Cortex of kidney (tissue), 1 donor: ENCODE measurements at regions not wholly inside any gene's neighbourhood (a gene's known extent, or its start where the extent isn't known, plus 50 kb on each side); places are given as distances from the start of the nearest gene placed in this dataset.
"Not testable (repeated sequence)": the region's sequence is repeated elsewhere in the genome, so short reads cannot be mapped to it uniquely, and the experiment has no call there.

Experiments
- DNase-seq: peaks from one replicate; lab custom pipeline; 2025; lab: John Stamatoyannopoulos, UW

GRCh38 chrX:138930583-138930945 lies 219.0 kb upstream of the FGF13 start:
- no peak for DNase-seq

- no peak for DNase-seq
These were observed 218.5 kb upstream of the FGF13 start for GRCh38 chrX:138929926-138930582.

- DNase-seq = no peak
These were observed 217.4 kb upstream of the FGF13 start for GRCh38 chrX:138928737-138929459.

- DNase-seq = no peak
These were observed 213.8 kb upstream of the FGF13 start for GRCh38 chrX:138925330-138925729.

GRCh38 chrX:138923805-138924204 lies 212.3 kb upstream of the FGF13 start:
- no peak for DNase-seq

GRCh38 chrX:138921031-138921430 lies 209.5 kb upstream of the FGF13 start:
- no peak for DNase-seq

GRCh38 chrX:138917781-138918180 lies 206.3 kb upstream of the FGF13 start:
- DNase-seq = no peak

GRCh38 chrX:138914767-138915166 lies 203.2 kb upstream of the FGF13 start:
- no peak for DNase-seq

GRCh38 chrX:138908577-138908976 lies 197.1 kb upstream of the FGF13 start:
- no peak for DNase-seq

GRCh38 chrX:138897621-138898492 lies 186.3 kb upstream of the FGF13 start:
- DNase-seq = no peak

- no peak for DNase-seq
These were observed 179.0 kb upstream of the FGF13 start for GRCh38 chrX:138890491-138890890.

GRCh38 chrX:138889149-138889548 lies 177.6 kb upstream of the FGF13 start:
- no peak for DNase-seq

- no peak for DNase-seq
These were observed 175.3 kb upstream of the FGF13 start for GRCh38 chrX:138886769-138887168.

- DNase-seq = no peak
These were observed 174.4 kb upstream of the FGF13 start for GRCh38 chrX:138885886-138886285.

GRCh38 chrX:138880293-138880692 lies 168.8 kb upstream of the FGF13 start:
- not testable (repeated sequence) for DNase-seq

- DNase-seq = no peak
These were observed 166.2 kb upstream of the FGF13 start for GRCh38 chrX:138877746-138878145.

GRCh38 chrX:138875472-138875871 lies 164.0 kb upstream of the FGF13 start:
- no peak for DNase-seq

GRCh38 chrX:138874271-138874935 lies 162.9 kb upstream of the FGF13 start:
- no peak for DNase-seq

- DNase-seq = not testable (repeated sequence)
These were observed 162.1 kb upstream of the FGF13 start for GRCh38 chrX:138873640-138874039.

- no peak for DNase-seq
These were observed 161.0 kb upstream of the FGF13 start for GRCh38 chrX:138872537-138872936.

GRCh38 chrX:138871739-138872138 lies 160.2 kb upstream of the FGF13 start:
- no peak for DNase-seq

- no peak for DNase-seq
These were observed 155.1 kb upstream of the FGF13 start for GRCh38 chrX:138866643-138867042.
